HG02759 (cell line): ENCODE measurements at regions not wholly inside any gene's neighbourhood (a gene's known extent, or its start where the extent isn't known, plus 50 kb on each side); places are given as distances from the start of the nearest gene placed in this dataset.

Experiments used
- ATAC-seq: cut with Tn5 transposase; IDR thresholded peaks from one replicate; pipeline ENCODE4 v1.9.1; 2021; ENCODE audit warnings: mild to moderate bottlenecking, moderate library complexity; ENCODE audit not compliant: unreplicated experiment

DNA sequence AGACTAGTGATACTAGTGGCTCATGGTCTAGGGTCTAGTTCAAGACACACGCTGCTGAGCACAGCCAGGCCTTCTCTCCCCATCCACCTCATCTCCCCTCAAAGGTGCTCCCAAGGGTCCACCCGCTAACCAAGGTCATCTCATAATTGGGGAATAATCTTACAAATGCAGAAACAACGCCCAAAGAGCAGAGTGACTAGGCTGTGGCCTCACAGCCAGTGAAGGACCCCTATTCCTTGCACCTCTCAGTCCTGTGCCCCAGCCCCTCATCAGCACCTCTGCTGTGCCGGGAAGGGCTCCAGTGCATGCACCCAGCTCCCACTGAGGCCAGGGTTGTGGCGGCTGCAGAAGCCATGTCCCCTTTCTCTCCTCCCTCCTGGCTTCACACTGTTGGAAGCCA is 286.9 kb downstream of the UACA start:
- ATAC-seq = no peak

DNA sequence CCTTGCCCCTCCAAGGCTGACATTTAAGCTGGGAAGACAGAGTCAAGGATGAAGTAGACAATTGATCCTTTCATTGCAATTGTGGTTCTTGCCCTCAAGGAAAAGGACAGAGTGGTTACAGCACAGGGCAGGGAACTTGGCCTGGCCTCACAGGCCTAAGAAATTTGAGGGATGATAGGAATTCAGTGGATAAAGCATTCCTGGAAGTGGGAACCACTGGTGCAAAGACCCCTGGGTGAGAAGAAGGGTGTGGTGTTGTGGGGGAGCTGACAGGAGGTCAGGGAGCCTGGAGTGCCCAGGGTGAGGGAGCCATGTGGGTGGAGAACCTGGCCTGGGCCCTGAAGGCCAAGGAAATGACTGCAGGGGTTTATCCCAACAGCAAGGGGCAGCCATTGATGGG is 287.4 kb downstream of the UACA start:
- no peak for ATAC-seq

DNA sequence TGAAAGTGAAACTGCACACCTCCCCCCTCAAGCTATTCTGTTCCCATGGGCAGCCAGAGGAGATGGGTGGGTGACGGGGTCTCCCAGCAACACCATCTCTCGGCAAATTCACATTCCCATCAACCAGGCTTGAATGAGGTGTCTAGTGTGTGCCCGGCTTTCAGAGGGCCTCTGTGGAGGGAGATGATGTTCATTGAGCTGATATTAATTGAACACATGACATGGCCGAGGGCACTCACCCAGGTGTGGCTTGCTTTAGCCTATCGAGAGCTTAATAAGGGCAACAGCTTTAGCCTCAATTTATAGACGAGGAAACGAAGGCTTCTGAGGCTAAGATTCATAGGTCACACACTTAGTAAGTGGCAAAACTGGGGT is 288.0 kb downstream of the UACA start:
- ATAC-seq = no peak

DNA sequence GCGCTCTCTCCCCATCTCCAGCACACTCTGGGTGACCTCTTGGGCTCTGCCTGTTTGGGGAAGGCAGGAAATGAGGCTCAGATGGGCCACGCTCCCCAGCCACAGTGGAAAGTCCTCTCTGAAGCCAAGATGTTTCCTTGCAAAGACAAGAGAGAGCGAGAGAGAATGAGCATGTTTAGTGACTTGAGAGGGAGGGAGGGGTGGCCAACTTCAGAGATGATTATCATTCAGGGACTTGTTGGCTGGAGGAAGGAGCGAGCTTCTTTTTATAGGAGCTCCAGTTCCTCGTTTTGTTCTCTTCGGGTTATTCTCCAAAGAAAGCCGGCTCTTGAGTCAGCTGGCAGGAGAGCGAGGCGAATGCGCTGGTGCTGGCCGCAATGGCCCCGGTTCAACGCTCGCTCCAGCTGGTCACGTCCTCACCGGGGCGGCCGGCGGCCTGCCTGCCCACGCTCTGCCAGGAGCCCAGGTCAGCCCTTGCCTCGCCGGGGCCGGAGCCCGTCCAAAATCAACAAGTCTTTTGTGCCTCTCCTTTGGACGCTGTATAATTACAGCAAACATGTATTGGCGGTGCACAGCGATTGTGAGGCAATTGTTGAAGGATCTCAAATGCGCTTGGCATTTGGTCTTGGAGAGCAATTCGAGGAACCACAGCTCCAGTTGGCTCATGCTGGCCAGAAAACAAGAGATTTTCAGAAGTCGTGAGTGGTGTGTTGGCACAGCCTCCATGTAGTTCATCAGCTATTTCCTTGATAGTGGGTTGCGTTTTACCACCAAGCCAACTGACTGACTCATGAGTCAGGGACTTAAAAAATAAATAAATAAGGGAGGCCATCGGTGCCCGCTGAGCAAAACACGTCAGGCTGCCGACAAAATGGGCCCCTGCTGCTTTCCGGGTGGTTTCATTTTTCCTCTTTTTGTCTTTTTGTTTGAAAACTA is 288.6 kb downstream of the UACA start:
- no peak for ATAC-seq

DNA sequence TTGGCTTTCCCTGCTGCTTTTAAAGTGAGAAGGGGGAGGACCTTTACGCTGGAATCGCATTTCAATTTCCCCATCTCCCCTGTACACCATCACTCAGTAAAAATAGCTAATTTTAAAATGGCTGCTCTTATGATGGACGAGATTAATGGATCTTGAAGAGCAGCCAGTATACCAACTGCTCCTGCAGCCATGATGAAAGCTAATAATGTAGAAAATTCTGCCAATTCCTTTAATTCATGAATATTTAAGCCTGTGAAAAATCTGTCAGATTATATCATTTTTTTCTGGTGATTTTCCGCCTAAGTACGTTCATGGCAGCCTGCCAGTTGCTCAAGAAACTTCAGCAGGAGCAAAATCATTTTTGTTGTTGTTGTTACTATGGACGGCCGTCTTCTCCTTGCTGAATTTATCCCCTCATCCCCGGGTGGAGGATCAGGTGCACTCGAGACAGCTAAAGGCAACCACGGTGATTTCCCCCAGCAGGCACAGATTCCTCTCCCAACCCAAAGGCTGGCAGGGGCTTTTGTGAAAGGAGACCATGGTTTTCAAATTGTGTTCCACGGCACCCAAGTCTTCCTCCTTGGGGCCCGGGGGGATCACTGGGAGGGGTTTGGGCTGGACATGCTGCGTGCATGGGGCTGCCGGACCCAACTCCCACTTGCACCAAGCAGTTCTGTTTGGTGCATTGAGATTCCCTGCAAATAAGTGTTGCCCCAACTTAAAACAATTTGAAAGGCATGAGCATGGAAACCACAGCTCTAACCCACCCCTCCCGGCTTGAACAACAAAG is 289.6 kb downstream of the UACA start:
- no peak for ATAC-seq

DNA sequence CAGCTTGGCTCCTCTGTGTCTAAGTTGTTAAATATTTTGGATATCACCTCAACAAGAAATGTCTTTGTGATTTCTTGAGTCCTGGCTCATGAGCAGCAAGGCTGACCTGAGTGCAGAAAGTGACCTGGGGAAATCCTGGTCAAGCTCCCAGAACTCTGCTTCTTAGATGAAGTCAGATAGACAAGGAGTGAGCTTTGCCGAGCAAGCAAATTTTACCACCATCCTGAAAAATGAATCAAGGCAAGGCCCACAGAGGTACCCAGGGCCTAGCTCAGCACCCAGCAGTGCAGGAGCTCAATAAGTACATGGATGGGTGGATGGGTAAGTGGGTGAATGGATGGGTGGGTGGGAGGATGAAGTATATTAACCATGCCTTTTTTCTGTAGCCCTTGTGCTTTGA is 291.8 kb downstream of the UACA start:
- ATAC-seq = no peak

DNA sequence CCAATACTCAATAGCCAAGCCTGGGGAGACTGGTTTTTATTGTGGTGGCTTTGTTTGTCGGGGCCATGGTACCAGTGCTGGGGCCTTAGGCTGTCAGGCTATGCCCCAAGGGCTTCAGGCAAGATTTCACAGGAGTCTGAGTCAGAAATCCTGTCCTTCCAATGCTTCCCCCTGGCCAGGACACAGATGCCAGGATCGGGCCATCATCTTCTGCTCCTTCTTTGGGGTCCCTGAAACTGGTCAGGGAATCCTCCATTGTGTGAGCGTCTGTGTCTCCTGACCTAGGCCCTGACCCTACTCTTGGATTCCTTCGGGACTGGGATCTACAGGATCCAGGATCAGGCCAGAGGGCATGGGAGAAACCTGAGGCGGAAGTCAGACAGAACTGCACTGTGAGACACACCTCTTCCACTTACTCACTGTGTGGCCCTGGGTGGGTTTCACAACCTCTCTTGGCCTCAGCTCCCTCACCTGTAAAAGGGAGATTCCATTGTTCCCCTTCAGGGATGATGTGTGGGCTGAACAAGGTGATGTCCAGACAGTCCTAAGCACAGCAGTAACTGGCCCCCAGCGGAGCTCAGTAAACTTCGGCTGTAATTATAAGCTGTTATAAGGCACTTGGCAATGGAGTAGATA is 292.7 kb downstream of the UACA start:
- no peak for ATAC-seq

DNA sequence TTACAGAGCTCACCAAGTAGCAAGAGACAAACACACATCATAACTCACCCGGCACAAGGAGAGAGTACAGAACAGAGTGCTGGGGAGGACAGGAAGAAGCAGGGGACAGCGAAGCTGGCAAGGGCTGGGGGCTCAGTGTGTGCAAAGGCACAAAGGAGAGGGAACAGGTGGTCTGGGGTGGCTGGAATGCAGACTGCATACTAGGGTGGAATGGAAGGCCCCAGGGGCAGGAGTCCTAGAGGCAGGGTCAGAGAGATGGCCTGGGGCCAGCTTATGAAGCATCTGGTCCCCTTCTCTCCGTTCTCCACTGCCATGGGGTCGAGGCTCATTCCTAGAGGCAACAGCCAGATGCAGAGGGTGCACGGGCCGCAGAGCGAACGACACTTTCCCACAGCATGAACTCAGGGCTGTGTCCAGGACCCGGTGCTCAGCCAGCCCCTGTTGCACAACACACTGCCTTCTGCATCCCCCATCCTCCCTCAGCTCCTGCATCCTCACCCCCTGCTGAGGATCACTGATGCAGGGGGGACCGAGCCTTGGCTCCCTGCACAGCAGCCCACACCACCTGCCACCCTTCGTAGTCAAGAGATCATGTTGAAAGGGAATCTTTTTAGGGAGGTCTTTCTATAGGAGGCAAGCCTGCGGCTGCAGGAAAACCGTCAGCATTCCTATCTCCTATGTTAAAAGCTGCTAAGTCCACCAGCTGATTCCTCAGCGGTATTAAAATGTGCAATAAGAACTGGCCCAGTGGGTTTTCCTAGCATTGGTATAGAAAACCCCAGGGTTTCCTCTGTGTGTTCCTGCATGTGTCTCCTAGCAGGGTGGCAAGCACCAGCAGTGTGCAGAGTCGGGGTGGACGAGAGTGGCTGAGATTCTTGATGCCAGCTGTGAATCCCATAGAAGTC is 293.5 kb downstream of the UACA start:
- no peak for ATAC-seq

DNA sequence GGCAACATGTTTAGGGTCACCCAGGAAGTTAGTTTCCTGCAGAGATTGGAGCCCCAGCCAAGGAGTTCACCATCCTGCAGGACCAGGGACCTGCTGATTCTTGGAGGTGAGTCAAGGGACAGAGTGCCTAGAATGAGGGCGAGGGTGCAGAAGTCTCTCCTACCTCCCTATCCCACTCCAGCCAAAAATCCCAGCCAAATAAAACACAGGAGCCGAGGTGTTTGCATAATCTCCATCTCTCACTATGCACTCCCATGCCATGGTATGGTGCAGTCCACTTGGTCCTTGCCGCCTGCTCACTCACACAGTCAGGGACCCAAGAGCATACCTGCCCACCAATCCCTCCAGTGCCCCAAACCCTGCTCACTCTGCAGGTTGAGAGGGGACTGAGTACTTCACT is 294.2 kb downstream of the UACA start:
- no peak for ATAC-seq

DNA sequence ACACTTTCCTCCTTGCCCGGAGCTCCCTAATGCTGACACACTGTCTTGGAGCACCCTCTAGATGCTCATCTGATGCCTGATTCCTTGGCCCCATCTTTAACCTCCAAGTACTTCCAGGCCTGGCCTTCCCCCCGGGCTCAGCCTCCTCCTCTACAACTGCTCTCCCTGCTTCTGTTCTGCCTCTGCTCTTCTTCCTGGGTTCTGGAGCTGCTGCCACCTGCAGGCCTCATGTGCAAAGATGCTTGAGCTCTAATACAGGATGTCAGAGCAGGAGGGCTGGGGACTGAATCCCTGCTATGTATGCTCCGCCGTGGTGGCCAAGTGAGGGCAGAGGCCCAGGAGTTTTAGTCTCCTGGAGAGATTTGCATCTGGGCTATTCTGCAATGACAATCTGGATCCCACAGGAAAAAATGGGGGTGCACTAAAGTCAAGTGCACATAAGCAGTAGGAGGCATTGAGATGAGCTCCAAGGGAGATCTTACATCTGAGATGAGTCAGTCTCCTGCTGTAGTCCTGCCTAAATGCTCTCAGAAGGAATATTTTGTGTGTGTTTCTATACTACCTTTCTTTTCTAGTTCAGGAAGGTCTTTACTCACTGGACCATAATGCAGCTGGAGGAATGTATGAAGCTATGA is 296.3 kb downstream of the UACA start:
- no peak for ATAC-seq

DNA sequence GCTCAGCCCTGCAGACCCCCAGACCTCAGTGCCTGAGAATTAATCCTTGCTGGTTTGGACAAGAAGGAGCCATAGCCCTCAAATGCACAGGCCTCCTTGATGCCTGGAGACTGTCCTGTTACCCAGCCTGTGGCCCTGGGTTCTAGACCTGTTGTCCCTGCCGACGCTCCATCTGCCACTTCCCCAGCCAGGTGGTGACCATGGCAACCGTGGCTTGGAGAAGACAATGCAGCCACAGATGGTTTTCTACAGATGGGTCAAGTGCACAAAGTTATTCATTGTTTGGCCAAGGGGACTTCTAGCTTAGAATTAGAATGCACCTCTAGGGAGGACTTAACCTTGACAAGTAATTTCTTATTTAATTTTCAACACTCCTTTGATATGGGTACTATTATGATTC is 297.1 kb downstream of the UACA start:
- no peak for ATAC-seq

DNA sequence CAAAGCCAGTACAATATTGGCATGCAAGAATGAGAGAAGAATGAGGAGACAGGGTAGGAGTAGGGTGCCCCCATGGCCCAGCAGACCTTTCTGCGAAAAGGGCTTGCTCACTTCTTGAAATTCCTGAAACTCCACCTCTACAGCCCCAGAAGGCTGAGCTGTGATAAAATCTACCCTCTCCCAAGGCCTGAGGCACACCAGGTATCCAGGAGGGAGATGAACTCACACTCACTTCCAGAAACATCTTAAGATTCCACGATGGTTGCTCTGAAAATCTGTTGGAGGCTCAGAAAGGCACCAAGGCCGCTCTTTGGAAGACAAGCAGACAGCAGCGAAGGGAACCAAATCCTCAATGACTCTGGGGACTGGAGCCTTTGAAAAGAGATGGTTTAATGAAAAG is 297.5 kb downstream of the UACA start:
- no peak for ATAC-seq

DNA sequence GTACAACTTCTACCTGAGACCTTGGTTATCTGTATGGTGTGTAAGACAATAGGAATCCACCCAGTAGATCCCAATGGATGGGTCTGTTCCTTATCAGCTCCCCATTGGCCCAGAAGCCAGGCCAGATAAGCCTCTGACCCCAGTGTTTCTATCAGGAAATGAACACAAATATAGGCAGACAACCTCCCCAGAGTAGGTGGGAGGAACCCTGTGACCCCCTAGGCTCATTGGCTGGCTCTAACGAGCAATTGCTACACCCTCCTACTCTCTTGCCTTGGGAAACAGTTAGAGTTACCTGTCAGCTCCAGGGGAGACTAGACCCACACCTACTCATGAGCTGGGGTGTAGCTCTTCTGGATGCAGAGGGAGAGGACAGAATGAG is 299.9 kb downstream of the UACA start:
- ATAC-seq = peak; percentile 33

DNA sequence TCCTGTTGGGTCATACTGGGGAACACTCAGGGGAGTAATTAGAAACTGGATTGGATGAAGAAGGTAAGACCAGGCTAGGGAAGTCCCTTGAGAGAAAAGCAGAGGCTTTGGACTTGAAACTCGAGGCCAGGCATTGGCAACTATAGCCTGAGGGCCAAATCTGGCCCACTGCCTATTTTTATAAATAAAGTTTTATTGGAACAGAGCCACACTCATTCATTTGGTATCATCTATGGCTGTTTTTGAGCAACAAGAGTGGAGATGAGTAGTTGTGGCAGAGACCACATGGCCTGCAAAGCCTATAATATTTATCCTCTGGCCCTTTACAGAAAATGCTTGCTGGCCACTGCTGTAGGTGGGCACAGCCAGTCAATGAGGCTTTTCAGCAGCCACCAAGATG is 301.4 kb downstream of the UACA start:
- no peak for ATAC-seq

DNA sequence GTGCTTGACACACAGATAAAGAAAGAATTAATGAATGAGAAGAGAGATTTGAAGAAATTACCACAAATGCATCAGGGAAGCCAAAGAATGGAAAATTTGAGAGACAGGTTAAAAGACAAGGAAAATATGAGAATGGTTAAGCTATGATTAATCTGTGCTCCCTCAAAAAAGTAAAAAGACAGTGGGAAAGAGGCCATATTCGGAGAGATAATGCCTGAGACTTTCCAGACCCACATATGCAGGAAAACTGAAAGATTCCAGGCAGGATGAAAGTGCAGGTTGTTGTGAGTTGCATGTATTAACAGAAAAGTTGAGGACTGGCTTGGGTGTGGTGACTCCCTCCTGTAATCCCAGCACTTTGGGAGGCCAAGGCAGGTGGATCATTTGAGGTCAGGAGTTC is 302.3 kb downstream of the UACA start:
- ATAC-seq = no peak

DNA sequence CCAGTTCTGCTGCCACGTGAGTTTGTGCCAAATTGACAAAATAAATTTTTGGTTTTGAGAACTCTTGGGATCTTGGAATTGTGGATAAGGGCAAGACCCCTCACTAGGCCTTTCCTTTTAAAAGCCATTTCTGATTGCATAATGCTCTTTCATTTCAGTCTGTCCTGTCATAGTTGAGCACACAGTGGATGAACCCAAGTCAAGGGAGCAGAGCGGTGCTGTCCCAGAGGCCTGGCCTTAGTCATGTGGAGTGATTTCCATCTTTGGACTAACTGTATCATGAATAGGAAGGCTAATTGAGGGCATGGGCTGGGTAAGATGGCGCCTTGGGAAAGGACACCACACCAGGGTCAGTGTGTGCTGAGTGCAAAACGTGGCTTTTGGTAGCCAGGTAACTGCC is 304.0 kb downstream of the UACA start:
- ATAC-seq = no peak

DNA sequence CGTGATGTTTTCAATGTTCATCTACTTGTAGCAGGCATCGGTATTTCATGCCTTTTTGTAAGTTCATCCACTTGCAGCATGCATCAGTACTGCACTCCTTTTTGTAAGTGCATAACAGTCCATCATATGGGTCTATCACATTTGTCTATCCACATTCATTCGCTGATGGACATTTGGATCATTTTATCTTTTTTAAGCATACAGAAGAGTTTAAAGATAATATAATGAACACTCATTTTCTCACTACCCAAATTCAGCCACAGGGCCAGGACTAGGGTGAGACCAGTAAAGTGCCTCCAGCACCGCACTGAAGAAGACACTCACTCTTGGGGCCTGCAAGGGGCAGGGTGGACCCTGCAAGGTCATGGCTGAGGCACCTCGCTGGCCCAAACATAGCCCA is 309.6 kb downstream of the UACA start:
- no peak for ATAC-seq

DNA sequence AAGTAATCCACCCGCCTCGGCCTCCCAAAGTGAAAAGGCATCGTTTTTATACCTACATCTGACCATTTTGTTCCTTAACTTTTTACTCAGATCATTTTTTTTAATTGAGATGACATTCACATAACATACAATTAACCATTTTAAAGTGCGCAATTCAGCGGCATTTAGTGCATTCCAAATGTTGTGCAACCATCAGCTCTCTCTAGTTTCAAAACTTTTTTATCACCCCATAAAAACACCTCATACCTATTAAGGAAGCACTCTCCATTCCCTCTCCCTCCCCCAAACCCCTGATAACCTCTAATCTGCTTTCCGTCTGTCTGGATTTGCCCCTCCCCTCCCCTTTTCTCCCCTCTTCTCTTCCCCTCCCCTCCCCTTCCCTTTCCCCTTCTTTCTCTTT is 310.1 kb downstream of the UACA start:
- ATAC-seq = no peak

DNA sequence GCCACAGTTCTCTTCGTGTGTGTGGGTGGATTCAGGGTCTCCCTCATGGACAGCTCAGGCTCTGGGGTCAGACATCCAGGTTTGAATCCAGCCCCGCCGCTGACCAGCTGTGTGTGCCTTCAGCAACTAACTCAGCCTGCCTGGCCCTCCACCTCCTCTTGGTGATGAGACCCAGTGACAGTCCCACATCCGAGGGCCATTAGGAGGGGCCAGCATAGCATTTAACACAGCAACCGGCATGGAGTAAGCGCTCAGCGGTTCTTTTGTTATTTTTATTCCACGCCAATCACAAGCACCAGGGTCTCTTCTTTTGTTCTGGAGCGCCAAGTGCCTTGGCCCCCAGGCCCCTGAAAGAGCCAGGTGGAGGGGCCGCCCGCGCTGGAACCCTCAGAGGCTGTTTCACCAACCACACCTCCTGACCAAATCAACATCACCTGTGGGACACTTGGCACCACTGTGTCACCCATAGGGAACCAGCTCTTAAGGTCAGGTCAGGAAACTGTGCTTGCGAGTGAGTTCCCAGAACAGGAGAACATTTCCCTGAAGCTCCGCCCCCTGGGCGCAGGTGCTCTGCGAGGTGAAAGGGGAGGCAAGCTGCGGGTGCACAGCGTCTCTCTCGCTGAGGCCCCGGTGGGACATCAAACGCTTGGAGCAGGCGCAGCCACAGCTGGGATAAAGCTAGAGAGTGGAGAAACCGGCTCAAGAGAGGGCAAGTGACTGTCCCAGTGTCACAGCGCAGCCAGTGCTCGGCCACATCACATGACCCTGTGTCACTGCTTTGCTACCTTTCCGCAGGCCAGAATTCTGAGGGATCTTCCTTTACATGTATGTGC is 311.3 kb downstream of the UACA start:
- no peak for ATAC-seq

DNA sequence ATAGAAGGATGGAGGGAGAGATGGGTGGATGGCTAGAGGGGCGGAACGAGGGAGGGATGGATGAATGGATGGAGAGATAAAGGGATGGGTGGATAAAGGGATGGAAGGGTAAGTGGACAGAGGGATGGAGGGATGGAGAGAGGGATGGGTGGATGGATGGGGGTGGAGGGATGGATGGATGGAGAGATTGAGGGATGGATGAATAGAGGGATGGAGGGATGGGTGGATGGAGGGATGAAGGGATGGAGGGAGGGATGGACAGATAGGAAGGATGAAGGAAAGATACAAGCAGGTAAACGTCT is 313.3 kb downstream of the UACA start:
- no peak for ATAC-seq
